GM04504 (cell line): ENCODE measurements at regions not wholly inside any gene's neighbourhood (a gene's known extent, or its start where the extent isn't known, plus 50 kb on each side); places are given as distances from the start of the nearest gene placed in this dataset.
"Not testable (repeated sequence)": the region's sequence is repeated elsewhere in the genome, so short reads cannot be mapped to it uniquely, and the experiment has no call there.

Experiments used
- DNase-seq: peaks from one replicate; pipeline ENCODE4 v3.0.0-alpha.2; 2012; ENCODE audit warnings: low read depth

GRCh38 chrX:155819966-155820491 is 61.1 kb upstream of the VAMP7 start:
- peak; percentile 66 for DNase-seq

GRCh38 chrX:155819525-155819924 is 61.6 kb upstream of the VAMP7 start:
- no peak for DNase-seq

- DNase-seq: not testable (repeated sequence)
Measured at GRCh38 chrX:155814391-155814790, 66.8 kb upstream of the VAMP7 start.

- no peak for DNase-seq
Measured at GRCh38 chrX:155779831-155780230, 101.3 kb upstream of the VAMP7 start.

GRCh38 chrX:155778844-155779553 is 102.1 kb upstream of the VAMP7 start:
- no peak for DNase-seq

GRCh38 chrX:155774387-155774786 is 106.8 kb upstream of the VAMP7 start:
- DNase-seq: no peak

- no peak for DNase-seq
Measured at GRCh38 chrX:155767876-155768769, 113.0 kb upstream of the VAMP7 start.

GRCh38 chrX:155767051-155767875 is 113.9 kb upstream of the VAMP7 start:
- peak; percentile 55 for DNase-seq

- DNase-seq: no peak
Measured at GRCh38 chrX:155766321-155766720, 114.8 kb upstream of the VAMP7 start.

- DNase-seq: no peak
Measured at GRCh38 chrX:155761185-155761584, 120.0 kb upstream of the VAMP7 start.

GRCh38 chrX:155757046-155757759 is 123.9 kb upstream of the VAMP7 start:
- no peak for DNase-seq

- no peak for DNase-seq
Measured at GRCh38 chrX:155755706-155756337, 125.3 kb upstream of the VAMP7 start.

GRCh38 chrX:155751131-155751530 is 130.0 kb upstream of the VAMP7 start:
- no peak for DNase-seq

GRCh38 chrX:155747520-155747919 is 133.6 kb upstream of the VAMP7 start:
- no peak for DNase-seq

- no peak for DNase-seq
Measured at GRCh38 chrX:155745792-155746191, 133.0 kb upstream of the TMLHE start.

GRCh38 chrX:155744534-155744933 is 131.8 kb upstream of the TMLHE start:
- no peak for DNase-seq

- DNase-seq: not testable (repeated sequence)
Measured at GRCh38 chrX:155728335-155728734, 115.6 kb upstream of the TMLHE start.

- DNase-seq: no peak
Measured at GRCh38 chrX:155718972-155719586, 106.3 kb upstream of the TMLHE start.

GRCh38 chrX:155715141-155715540 is 102.4 kb upstream of the TMLHE start:
- no peak for DNase-seq

- no peak for DNase-seq
Measured at GRCh38 chrX:155695419-155695818, 82.7 kb upstream of the TMLHE start.

GRCh38 chrX:155694649-155695048 is 81.9 kb upstream of the TMLHE start:
- no peak for DNase-seq
